Mesendoderm (in vitro differentiated cells): ENCODE measurements at regions not wholly inside any gene's neighbourhood (a gene's known extent, or its start where the extent isn't known, plus 50 kb on each side); places are given as distances from the start of the nearest gene placed in this dataset.

Experiments
- DNase-seq: peaks from one replicate; pipeline ENCODE4 v3.0.0; 2013
- H2AK5ac ChIP-seq: 2 replicates; pipeline ENCODE4 v1.6.1; 2013; ENCODE audit warnings: low read length, inconsistent platforms
- H2BK120ac ChIP-seq: 2 replicates; pipeline ENCODE4 v1.6.1; 2013; ENCODE audit warnings: low read depth, mild to moderate bottlenecking, low read length, moderate library complexity, mixed read lengths
- H2BK15ac ChIP-seq: replicated peaks from 2 replicates; pipeline ENCODE4 v1.6.1; 2013; ENCODE audit warnings: low read depth, mild to moderate bottlenecking, moderate library complexity
- H2BK5ac ChIP-seq: 2 replicates; pipeline ENCODE4 v1.6.1; 2013; ENCODE audit warnings: low read length, inconsistent platforms
- H3K18ac ChIP-seq: 2 replicates; pipeline ENCODE4 v1.6.1; 2013; ENCODE audit warnings: mild to moderate bottlenecking, low read length, mixed read lengths
- H3K23ac ChIP-seq: one replicate; pipeline ENCODE4 v1.6.1; 2013; ENCODE audit warnings: low read length
- H3K27ac ChIP-seq: 2 replicates; pipeline ENCODE4 v1.5.1; 2013; ENCODE audit warnings: low read depth, mild to moderate bottlenecking, inconsistent platforms, low read length, moderate library complexity
- H3K27me3 ChIP-seq: 2 replicates; pipeline ENCODE4 v1.6.1; 2013; ENCODE audit warnings: low read length, control low read depth, mild to moderate bottlenecking, inconsistent platforms; ENCODE audit not compliant: insufficient read depth, poor library complexity
- H3K36me3 ChIP-seq: 2 replicates; pipeline ENCODE4 v1.6.1; 2013; ENCODE audit warnings: low read length, inconsistent platforms; ENCODE audit not compliant: control insufficient read depth, insufficient read depth
- H3K4ac ChIP-seq: one replicate; pipeline ENCODE4 v1.6.1; 2013; ENCODE audit warnings: low read depth, mild to moderate bottlenecking, low read length, moderate library complexity
- H3K4me1 ChIP-seq: 2 replicates; pipeline ENCODE4 v1.6.1; 2013; ENCODE audit warnings: low read depth, low read length, inconsistent platforms; ENCODE audit not compliant: control insufficient read depth
- H3K4me2 ChIP-seq: 2 replicates; pipeline ENCODE4 v1.6.1; 2013; ENCODE audit warnings: low read length
- H3K4me3 ChIP-seq: 2 replicates; pipeline ENCODE4 v1.5.1; 2013; ENCODE audit warnings: mild to moderate bottlenecking, low read length
- H3K56ac ChIP-seq: one replicate; pipeline ENCODE4 v1.6.1; 2013; ENCODE audit warnings: low read length
- H3K79me1 ChIP-seq: 2 replicates; pipeline ENCODE4 v1.6.1; 2013; ENCODE audit warnings: low read length, inconsistent platforms
- H3K79me2 ChIP-seq: 2 replicates; pipeline ENCODE4 v1.6.1; 2013; ENCODE audit warnings: mild to moderate bottlenecking, low read length; ENCODE audit not compliant: control insufficient read depth, insufficient read depth
- H3K9ac ChIP-seq: 2 replicates; pipeline ENCODE4 v1.6.1; 2013; ENCODE audit warnings: low read length, inconsistent platforms
- H4K5ac ChIP-seq: one replicate; pipeline ENCODE4 v1.6.1; 2013; ENCODE audit warnings: low read length
- H4K8ac ChIP-seq: one replicate; pipeline ENCODE4 v1.6.1; 2013; ENCODE audit warnings: low read depth, mild to moderate bottlenecking, control low read depth, low read length, moderate library complexity
- WGBS: extraction: QIAGEN DNeasy Blood & Tissue Kit; methylation state at CpG from one replicate; pipeline ENCODE4 v1.1.7; 2013; ENCODE audit warnings: low lambda C conversion rate, missing lambda C conversion rate; ENCODE audit not compliant: insufficient coverage; ENCODE audit errors: extremely low coverage; 5-methylcytosine and 5-hydroxymethylcytosine counted together

GRCh38 chr16:86401126-86401525 lies 109.2 kb upstream of the FOXF1 start:
- H3K4me3 ChIP-seq: no peak overlapping the region
- no peaks in the 10 kb centered on the region for H3K79me2 ChIP-seq
- no peak overlapping the region for H3K23ac ChIP-seq
- no peak overlapping the region for H3K56ac ChIP-seq
- H3K79me1 ChIP-seq: no peaks in the 10 kb centered on the region
- H3K27ac ChIP-seq: no peak overlapping the region
- DNase-seq: no peak
- H3K36me3 ChIP-seq: no peaks in the 10 kb centered on the region
- H4K5ac ChIP-seq: no peak overlapping the region
- H2BK5ac ChIP-seq: no peak overlapping the region
- no peak overlapping the region for H3K4ac ChIP-seq
- WGBS: no CpG with 5 or more reads among the region's 8 CpGs
- H3K4me2 ChIP-seq: no peak overlapping the region
- no peak overlapping the region for H3K18ac ChIP-seq
- H3K27me3 ChIP-seq: no peaks in the 10 kb centered on the region
- peaks cover 4% of the 10 kb centered on the region for H3K4me1 ChIP-seq
- no peak overlapping the region for H2BK15ac ChIP-seq
- no peak overlapping the region for H4K8ac ChIP-seq
- no peak overlapping the region for H2BK120ac ChIP-seq
- no peak overlapping the region for H3K9ac ChIP-seq
- H2AK5ac ChIP-seq: no peak overlapping the region

GRCh38 chr16:86403085-86403484 lies 107.2 kb upstream of the FOXF1 start:
- Histone ChIP-seq H3K36me3 (no peaks in the 10 kb centered on the region), H3K18ac (no peak overlapping the region), H3K23ac (no peak overlapping the region), H2BK5ac (no peak overlapping the region), H3K4ac (no peak overlapping the region), H3K56ac (no peak overlapping the region), H4K5ac (no peak overlapping the region), H3K9ac (no peak overlapping the region), H3K4me1 (no peaks in the 10 kb centered on the region), H2BK120ac (no peak overlapping the region), H3K4me2 (no peak overlapping the region), H4K8ac (no peak overlapping the region), H3K79me2 (no peaks in the 10 kb centered on the region), H2BK15ac (no peak overlapping the region), H3K27me3 (no peaks in the 10 kb centered on the region), H3K79me1 (no peaks in the 10 kb centered on the region), H2AK5ac (no peak overlapping the region), H3K4me3 (no peak overlapping the region), H3K27ac (no peak overlapping the region)
- no CpG with 5 or more reads among the region's 7 CpGs for WGBS
- no peak for DNase-seq

GRCh38 chr16:86403541-86404163 lies 106.7 kb upstream of the FOXF1 start:
- DNase-seq: peak; percentile 37
- H3K4me2 ChIP-seq: no peak overlapping the region
- H2BK5ac ChIP-seq: no peak overlapping the region
- no peaks in the 10 kb centered on the region for H3K27me3 ChIP-seq
- H3K9ac ChIP-seq: no peak overlapping the region
- no peak overlapping the region for H3K18ac ChIP-seq
- H4K5ac ChIP-seq: no peak overlapping the region
- H2AK5ac ChIP-seq: no peak overlapping the region
- WGBS: no CpG with 5 or more reads among the region's 8 CpGs
- H3K4me1 ChIP-seq: no peaks in the 10 kb centered on the region
- no peaks in the 10 kb centered on the region for H3K79me2 ChIP-seq
- H3K79me1 ChIP-seq: no peaks in the 10 kb centered on the region
- H3K27ac ChIP-seq: no peak overlapping the region
- no peaks in the 10 kb centered on the region for H3K36me3 ChIP-seq
- no peak overlapping the region for H3K4me3 ChIP-seq
- no peak overlapping the region for H4K8ac ChIP-seq
- H3K56ac ChIP-seq: no peak overlapping the region
- H3K23ac ChIP-seq: no peak overlapping the region
- no peak overlapping the region for H2BK120ac ChIP-seq
- H2BK15ac ChIP-seq: no peak overlapping the region
- no peak overlapping the region for H3K4ac ChIP-seq

GRCh38 chr16:86404678-86405077 lies 105.6 kb upstream of the FOXF1 start:
- Histone ChIP-seq H3K9ac (no peak overlapping the region), H3K4ac (no peak overlapping the region), H4K8ac (no peak overlapping the region), H3K18ac (no peak overlapping the region), H2BK15ac (no peak overlapping the region), H4K5ac (no peak overlapping the region), H3K36me3 (no peaks in the 10 kb centered on the region), H3K79me2 (no peaks in the 10 kb centered on the region), H2BK5ac (no peak overlapping the region), H3K4me2 (no peak overlapping the region), H2BK120ac (no peak overlapping the region), H3K4me3 (no peak overlapping the region), H3K56ac (no peak overlapping the region), H3K79me1 (no peaks in the 10 kb centered on the region), H2AK5ac (no peak overlapping the region), H3K23ac (no peak overlapping the region), H3K4me1 (no peaks in the 10 kb centered on the region), H3K27ac (no peak overlapping the region), H3K27me3 (no peaks in the 10 kb centered on the region)
- no CpG with 5 or more reads among the region's 12 CpGs for WGBS
- no peak for DNase-seq

- no peak overlapping the region for H3K9ac ChIP-seq
- no peak overlapping the region for H3K4me2 ChIP-seq
- no peak overlapping the region for H4K8ac ChIP-seq
- no peak overlapping the region for H3K27ac ChIP-seq
- H3K4me3 ChIP-seq: no peak overlapping the region
- no peaks in the 10 kb centered on the region for H3K79me2 ChIP-seq
- H2BK15ac ChIP-seq: no peak overlapping the region
- H3K27me3 ChIP-seq: no peaks in the 10 kb centered on the region
- no peak for DNase-seq
- no peak overlapping the region for H2BK5ac ChIP-seq
- no peak overlapping the region for H4K5ac ChIP-seq
- H2AK5ac ChIP-seq: no peak overlapping the region
- H3K18ac ChIP-seq: no peak overlapping the region
- no peaks in the 10 kb centered on the region for H3K79me1 ChIP-seq
- H3K23ac ChIP-seq: no peak overlapping the region
- no peaks in the 10 kb centered on the region for H3K36me3 ChIP-seq
- WGBS: no CpG with 5 or more reads among the region's 12 CpGs
- no peak overlapping the region for H3K4ac ChIP-seq
- no peak overlapping the region for H3K56ac ChIP-seq
- no peak overlapping the region for H2BK120ac ChIP-seq
- H3K4me1 ChIP-seq: no peaks in the 10 kb centered on the region
Measured at GRCh38 chr16:86405319-86405718, 105.0 kb upstream of the FOXF1 start.

GRCh38 chr16:86406056-86406455 lies 104.3 kb upstream of the FOXF1 start:
- Histone ChIP-seq H4K8ac (no peak overlapping the region), H3K9ac (no peak overlapping the region), H3K56ac (no peak overlapping the region), H3K18ac (no peak overlapping the region), H2BK120ac (no peak overlapping the region), H3K79me1 (no peaks in the 10 kb centered on the region), H3K27ac (no peak overlapping the region), H3K4ac (no peak overlapping the region), H3K23ac (no peak overlapping the region), H2BK5ac (no peak overlapping the region), H2BK15ac (no peak overlapping the region), H4K5ac (no peak overlapping the region), H2AK5ac (no peak overlapping the region), H3K36me3 (no peaks in the 10 kb centered on the region), H3K79me2 (no peaks in the 10 kb centered on the region), H3K4me1 (no peaks in the 10 kb centered on the region), H3K27me3 (no peaks in the 10 kb centered on the region), H3K4me2 (no peak overlapping the region), H3K4me3 (no peak overlapping the region)
- WGBS: no CpG with 5 or more reads among the region's 10 CpGs
- peak; percentile 28 for DNase-seq
